GM12878 (cell line): ENCODE measurements at regions not wholly inside any gene's neighbourhood (a gene's known extent, or its start where the extent isn't known, plus 50 kb on each side); places are given as distances from the start of the nearest gene placed in this dataset.

Experiments
- NRF1 ChIP-seq: conservative IDR thresholded peaks from 2 replicates; pipeline ENCODE4 v1.6.1; 2011; ENCODE audit warnings: mild to moderate bottlenecking, low read depth, low read length, improper control_type of control experiment
- POLR2AphosphoS5 ChIP-seq: IDR thresholded peaks from 2 replicates; pipeline ENCODE4 v1.6.1; 2011; ENCODE audit warnings: mild to moderate bottlenecking, low read length, inconsistent platforms
- TF ChIP-seq, protein P1 (sequence below): IDR thresholded peaks from 2 replicates; pipeline ENCODE4 v1.6.1; 2012; ENCODE audit warnings: low read length, inconsistent platforms
- TF ChIP-seq, protein P2 (sequence below): IDR thresholded peaks from 2 replicates; pipeline ENCODE4 v1.6.1; 2012; ENCODE audit warnings: mild to moderate bottlenecking, low read depth, low read length

DNA sequence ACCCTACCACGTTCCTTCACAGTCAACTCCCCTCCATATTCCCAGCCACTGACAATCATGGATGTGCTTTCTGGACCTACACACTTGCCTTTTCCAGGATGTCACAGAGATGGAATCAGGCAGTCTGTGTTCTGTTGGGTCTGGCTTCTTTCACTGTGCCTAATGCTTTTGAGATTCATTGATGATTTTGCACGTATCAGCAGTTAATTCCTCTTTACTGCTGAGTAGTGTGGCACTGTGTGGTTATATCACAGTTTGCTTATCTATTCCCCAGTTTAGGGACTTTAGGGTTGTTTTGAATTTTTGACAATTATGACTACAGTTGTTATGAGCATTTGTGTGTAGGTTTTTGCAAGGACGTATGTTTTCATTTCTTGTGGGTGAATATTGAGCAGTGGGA is 191.7 kb downstream of the ACKR3 start:
- TF ChIP-seq, protein P1, sequence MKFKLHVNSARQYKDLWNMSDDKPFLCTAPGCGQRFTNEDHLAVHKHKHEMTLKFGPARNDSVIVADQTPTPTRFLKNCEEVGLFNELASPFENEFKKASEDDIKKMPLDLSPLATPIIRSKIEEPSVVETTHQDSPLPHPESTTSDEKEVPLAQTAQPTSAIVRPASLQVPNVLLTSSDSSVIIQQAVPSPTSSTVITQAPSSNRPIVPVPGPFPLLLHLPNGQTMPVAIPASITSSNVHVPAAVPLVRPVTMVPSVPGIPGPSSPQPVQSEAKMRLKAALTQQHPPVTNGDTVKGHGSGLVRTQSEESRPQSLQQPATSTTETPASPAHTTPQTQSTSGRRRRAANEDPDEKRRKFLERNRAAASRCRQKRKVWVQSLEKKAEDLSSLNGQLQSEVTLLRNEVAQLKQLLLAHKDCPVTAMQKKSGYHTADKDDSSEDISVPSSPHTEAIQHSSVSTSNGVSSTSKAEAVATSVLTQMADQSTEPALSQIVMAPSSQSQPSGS: no peak
- TF ChIP-seq NRF1 (no peak), POLR2AphosphoS5 (no peak)
- TF ChIP-seq, protein P2, sequence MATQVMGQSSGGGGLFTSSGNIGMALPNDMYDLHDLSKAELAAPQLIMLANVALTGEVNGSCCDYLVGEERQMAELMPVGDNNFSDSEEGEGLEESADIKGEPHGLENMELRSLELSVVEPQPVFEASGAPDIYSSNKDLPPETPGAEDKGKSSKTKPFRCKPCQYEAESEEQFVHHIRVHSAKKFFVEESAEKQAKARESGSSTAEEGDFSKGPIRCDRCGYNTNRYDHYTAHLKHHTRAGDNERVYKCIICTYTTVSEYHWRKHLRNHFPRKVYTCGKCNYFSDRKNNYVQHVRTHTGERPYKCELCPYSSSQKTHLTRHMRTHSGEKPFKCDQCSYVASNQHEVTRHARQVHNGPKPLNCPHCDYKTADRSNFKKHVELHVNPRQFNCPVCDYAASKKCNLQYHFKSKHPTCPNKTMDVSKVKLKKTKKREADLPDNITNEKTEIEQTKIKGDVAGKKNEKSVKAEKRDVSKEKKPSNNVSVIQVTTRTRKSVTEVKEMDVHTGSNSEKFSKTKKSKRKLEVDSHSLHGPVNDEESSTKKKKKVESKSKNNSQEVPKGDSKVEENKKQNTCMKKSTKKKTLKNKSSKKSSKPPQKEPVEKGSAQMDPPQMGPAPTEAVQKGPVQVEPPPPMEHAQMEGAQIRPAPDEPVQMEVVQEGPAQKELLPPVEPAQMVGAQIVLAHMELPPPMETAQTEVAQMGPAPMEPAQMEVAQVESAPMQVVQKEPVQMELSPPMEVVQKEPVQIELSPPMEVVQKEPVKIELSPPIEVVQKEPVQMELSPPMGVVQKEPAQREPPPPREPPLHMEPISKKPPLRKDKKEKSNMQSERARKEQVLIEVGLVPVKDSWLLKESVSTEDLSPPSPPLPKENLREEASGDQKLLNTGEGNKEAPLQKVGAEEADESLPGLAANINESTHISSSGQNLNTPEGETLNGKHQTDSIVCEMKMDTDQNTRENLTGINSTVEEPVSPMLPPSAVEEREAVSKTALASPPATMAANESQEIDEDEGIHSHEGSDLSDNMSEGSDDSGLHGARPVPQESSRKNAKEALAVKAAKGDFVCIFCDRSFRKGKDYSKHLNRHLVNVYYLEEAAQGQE: no peak
